HCT116 (cell line): ENCODE measurements at regions not wholly inside any gene's neighbourhood (a gene's known extent, or its start where the extent isn't known, plus 50 kb on each side); places are given as distances from the start of the nearest gene placed in this dataset.

Experiments used
- ATAC-seq: fragments of 200-7000 bp; cut with Tn5 transposase; 2 replicates; pipeline ENCODE4 v1.9.1; 2020; ENCODE audit warnings: mild to moderate bottlenecking, moderate library complexity
- BruUV-seq: library from RNA; stranded (reverse); fragments of 400-500 nt; replicated peaks from 2 replicates; lab custom pipeline; 2021; lab: Mats Ljungman, UMichigan
- CTCF ChIA-PET: fragments of 300-600 bp; sonication (Branson Sonifier 250); formaldehyde crosslinking; loops from one replicate; lab custom pipeline; 2021; ENCODE audit warnings: antibody characterized with exemption; lab: Charles Lee
- POLR2A ChIA-PET: fragments of 300-600, 350-600 bp; sonication (Branson Sonifier 250); formaldehyde crosslinking; loops from one replicate; lab custom pipeline; 2021; ENCODE audit warnings: antibody characterized with exemption; lab: Charles Lee
- RAD21 ChIA-PET, 2 experiments: fragments of 300-600 bp; sonication (Branson Sonifier 250); formaldehyde crosslinking; loops; one replicate each; lab custom pipeline; 2023; ENCODE audit warnings: low total read pairs in 2 of 2; ENCODE audit not compliant: uncharacterized antibody in 2 of 2, unreplicated experiment in 2 of 2, low non-redundant PET in 1 of 2; lab: Charles Lee
- DNase-seq: peaks from one replicate; pipeline ENCODE4 v3.0.0-alpha.2; 2010; ENCODE audit warnings: low read depth, low spot score
- H2AFZ ChIP-seq: fragments of 200-600 bp; shearing (Covaris generic), sonication (generic); 2 replicates; pipeline ENCODE4 v1.6.1; 2017; ENCODE audit warnings: low read depth, mixed run types, mixed read lengths, antibody characterized with exemption, low read length; ENCODE audit not compliant: poor library complexity, severe bottlenecking
- H3K27ac ChIP-seq: 2 replicates; pipeline ENCODE4 v1.5.1; 2012; ENCODE audit warnings: low read depth, low read length
- H3K27me3 ChIP-seq: fragments of 200-600 bp; sonication (generic); 2 replicates; pipeline ENCODE4 v1.6.1; 2016; ENCODE audit warnings: mixed run types, low read length, mixed read lengths; ENCODE audit not compliant: insufficient read depth
- H3K36me3 ChIP-seq, 2 experiments: fragments of 200-500 bp in 1 of 2; fragments of 200-600 bp in 1 of 2; sonication (Bioruptor generic) in 1 of 2; sonication (generic) in 1 of 2; 2 replicates each; pipeline versions ENCODE4 v1.5.1 to v1.6.1; 2014 to 2016; ENCODE audit warnings: low read length in 2 of 2, inconsistent platforms in 1 of 2, mixed read lengths in 1 of 2, mixed run types in 1 of 2; ENCODE audit not compliant: insufficient read depth in 2 of 2, control insufficient read depth in 1 of 2
- H3K4me1 ChIP-seq, 2 experiments: fragments of 200-600 bp in 1 of 2; sonication (generic) in 1 of 2; 2 replicates each; pipeline versions ENCODE4 v1.5.1 to v1.6.1; 2012 to 2017; ENCODE audit warnings: low read length in 2 of 2, inconsistent platforms in 1 of 2, mild to moderate bottlenecking in 1 of 2, mixed read lengths in 1 of 2, mixed run types in 1 of 2, moderate library complexity in 1 of 2; ENCODE audit not compliant: insufficient read depth in 2 of 2, control insufficient read depth in 1 of 2
- H3K4me2 ChIP-seq: fragments of 200-600 bp; sonication (generic); 2 replicates; pipeline ENCODE4 v1.6.1; 2017; ENCODE audit warnings: mixed run types, low read length, mixed read lengths
- H3K4me3 ChIP-seq, 2 experiments: fragments of 200-600 bp in 1 of 2; sonication (generic) in 1 of 2; replicated peaks in 1 of 2; 2 replicates each; pipeline ENCODE4 v1.5.1; 2011 to 2016; ENCODE audit warnings: low read length in 2 of 2, control low read depth in 1 of 2, low read depth in 1 of 2, mild to moderate bottlenecking in 1 of 2, mixed read lengths in 1 of 2, mixed run types in 1 of 2
- H3K79me2 ChIP-seq: fragments of 200-600 bp; sonication (generic); 2 replicates; pipeline ENCODE4 v1.6.1; 2017; ENCODE audit warnings: mild to moderate bottlenecking, mixed run types, low read length, moderate library complexity, mixed read lengths; ENCODE audit not compliant: insufficient read depth
- H3K9ac ChIP-seq: fragments of 200-600 bp; sonication (generic); 2 replicates; pipeline ENCODE4 v1.6.1; 2016; ENCODE audit warnings: low read length, mixed read lengths
- H3K9me2 ChIP-seq: fragments of 200-600 bp; sonication (generic), shearing (Covaris generic); 2 replicates; pipeline ENCODE4 v1.6.1; 2017; ENCODE audit warnings: mixed run types, mild to moderate bottlenecking, moderate library complexity; ENCODE audit not compliant: insufficient read depth
- H3K9me3 ChIP-seq, 2 experiments: fragments of 200-500 bp in 1 of 2; fragments of 200-600 bp in 1 of 2; sonication (Bioruptor generic) in 1 of 2; sonication (generic) in 1 of 2; 2 replicates each; pipeline ENCODE4 v1.6.1; 2014 to 2017; ENCODE audit warnings: low read length in 2 of 2, mixed read lengths in 2 of 2, inconsistent platforms in 1 of 2, low read depth in 1 of 2, mild to moderate bottlenecking in 1 of 2, mixed run types in 1 of 2, moderate library complexity in 1 of 2; ENCODE audit not compliant: control insufficient read depth in 1 of 2, insufficient read depth in 1 of 2
- H4K20me1 ChIP-seq: fragments of 200-600 bp; sonication (generic), shearing (Covaris generic); 2 replicates; pipeline ENCODE4 v1.6.1; 2017; ENCODE audit warnings: mixed run types, mild to moderate bottlenecking, moderate library complexity; ENCODE audit not compliant: insufficient read depth
- CBX3 ChIP-seq: IDR thresholded peaks from 2 replicates; pipeline ENCODE4 v1.6.1; 2012; ENCODE audit warnings: low read depth
- CEBPB ChIP-seq: IDR thresholded peaks from 2 replicates; pipeline ENCODE4 v1.6.1; 2012; ENCODE audit warnings: low read depth
- EGR1 ChIP-seq: IDR thresholded peaks from 2 replicates; pipeline ENCODE4 v1.6.1; 2012; ENCODE audit warnings: low read depth
- ELF1 ChIP-seq: IDR thresholded peaks from 2 replicates; pipeline ENCODE4 v1.6.1; 2012; ENCODE audit warnings: low read depth, borderline replicate concordance
- FOSL1 ChIP-seq: IDR thresholded peaks from 2 replicates; pipeline ENCODE4 v1.6.1; 2012; ENCODE audit warnings: low read depth
- JUND ChIP-seq: IDR thresholded peaks from 2 replicates; pipeline ENCODE4 v1.6.1; 2012
- MAX ChIP-seq: IDR thresholded peaks from 2 replicates; pipeline ENCODE4 v1.6.1; 2012
- POLR2A ChIP-seq: IDR thresholded peaks from 2 replicates; pipeline ENCODE4 v1.7.0; 2011; ENCODE audit warnings: borderline replicate concordance; ENCODE audit not compliant: insufficient read depth, insufficient read length; ENCODE audit errors: extremely low read depth
- RAD21 ChIP-seq: IDR thresholded peaks from 2 replicates; pipeline ENCODE4 v1.6.1; 2012; ENCODE audit warnings: low read depth, mild to moderate bottlenecking
- SP1 ChIP-seq: IDR thresholded peaks from 2 replicates; pipeline ENCODE4 v1.6.1; 2012; ENCODE audit warnings: low read depth
- SRF ChIP-seq: IDR thresholded peaks from 2 replicates; pipeline ENCODE4 v1.6.1; 2012; ENCODE audit warnings: low read depth
- TCF7L2 ChIP-seq: IDR thresholded peaks from 2 replicates; pipeline ENCODE4 v1.7.0; 2011; ENCODE audit warnings: borderline replicate concordance, inconsistent platforms; ENCODE audit not compliant: insufficient read depth, insufficient read length; ENCODE audit errors: extremely low read depth
- YY1 ChIP-seq: IDR thresholded peaks from 2 replicates; pipeline ENCODE4 v1.6.1; 2011; ENCODE audit warnings: low read length, low read depth, moderate library complexity, mild to moderate bottlenecking; ENCODE audit not compliant: insufficient replicate concordance; ENCODE audit errors: extremely low read depth
- ZFX ChIP-seq: fragments of 450-650 bp; IDR thresholded peaks from 2 replicates; pipeline ENCODE4 v1.6.1; 2017
- ZNF274 ChIP-seq: fragments of 200-500 bp; sonication (Bioruptor generic); IDR thresholded peaks from 2 replicates; pipeline ENCODE4 v1.6.1; 2014; ENCODE audit warnings: mild to moderate bottlenecking, low read depth, low read length, inconsistent platforms
- intact Hi-C: fragments of 100-400 bp; cut with micrococcal nuclease; formaldehyde crosslinking; loops from 2 replicates; pipeline ENCODE4 v1.10.0; 2022
- TF ChIP-seq, protein P1 (sequence below): IDR thresholded peaks from 2 replicates; pipeline ENCODE4 v1.6.1; 2012; ENCODE audit warnings: low read depth

DNA sequence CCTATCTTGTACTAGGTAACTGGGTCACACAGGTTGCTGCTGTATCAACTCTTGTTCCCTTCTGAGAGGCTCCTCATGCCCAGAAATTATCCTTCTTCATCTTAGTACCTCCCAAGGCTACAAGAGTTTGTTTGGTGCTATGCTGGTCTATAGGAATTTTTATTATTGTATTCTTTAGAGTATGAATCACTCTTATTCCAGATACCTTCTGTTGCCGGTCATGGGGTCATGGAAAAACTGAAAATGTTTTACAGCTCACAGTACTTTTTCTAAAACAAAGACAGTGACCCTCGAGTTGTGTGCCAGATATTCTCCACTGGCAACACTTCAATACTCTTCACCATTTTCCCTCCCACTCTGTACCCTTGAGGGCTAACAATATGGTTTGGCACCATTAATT, 1598.0 kb upstream of the TMEM132C start:
- H3K4me1 ChIP-seq = no peaks in the 10 kb centered on the region
- no peak overlapping the region for H3K9ac ChIP-seq
- intact Hi-C loops = no loop called here

DNA sequence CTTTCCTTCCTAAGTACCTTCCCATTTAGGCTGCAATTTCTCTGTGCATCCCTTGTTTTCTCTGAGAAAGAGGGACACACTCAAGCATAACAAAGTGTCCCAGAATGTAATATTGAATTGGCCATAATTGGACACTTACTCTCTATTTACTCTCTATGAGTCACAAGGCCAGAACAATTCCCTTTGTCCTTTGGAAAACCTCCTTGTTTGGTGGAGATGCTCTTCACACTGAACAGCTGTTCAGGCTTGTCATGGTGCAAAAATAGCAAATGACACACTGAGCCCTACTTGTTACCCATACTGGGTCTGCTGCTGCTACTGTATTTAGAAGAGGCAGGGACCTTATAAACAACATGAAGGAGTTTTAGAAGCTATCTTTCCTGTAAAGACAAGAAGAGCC, 1590.5 kb upstream of the TMEM132C start:
- H3K9me3 ChIP-seq = no peaks in the 10 kb centered on the region; a peak in 1 of 4 replicates
- DNase-seq (no peak), ATAC-seq (no peak)
- H3K36me3 ChIP-seq = no peaks in the 10 kb centered on the region
- H3K79me2 ChIP-seq = no peaks in the 10 kb centered on the region
- TF ChIP-seq CBX3 (no peak), TCF7L2 (no peak), RAD21 (no peak), ZFX (no peak), YY1 (no peak), SP1 (no peak), ZNF274 (no peak), FOSL1 (no peak), MAX (no peak), JUND (no peak), ELF1 (no peak), EGR1 (no peak), POLR2A (no peak)
- TF ChIP-seq, protein P1, sequence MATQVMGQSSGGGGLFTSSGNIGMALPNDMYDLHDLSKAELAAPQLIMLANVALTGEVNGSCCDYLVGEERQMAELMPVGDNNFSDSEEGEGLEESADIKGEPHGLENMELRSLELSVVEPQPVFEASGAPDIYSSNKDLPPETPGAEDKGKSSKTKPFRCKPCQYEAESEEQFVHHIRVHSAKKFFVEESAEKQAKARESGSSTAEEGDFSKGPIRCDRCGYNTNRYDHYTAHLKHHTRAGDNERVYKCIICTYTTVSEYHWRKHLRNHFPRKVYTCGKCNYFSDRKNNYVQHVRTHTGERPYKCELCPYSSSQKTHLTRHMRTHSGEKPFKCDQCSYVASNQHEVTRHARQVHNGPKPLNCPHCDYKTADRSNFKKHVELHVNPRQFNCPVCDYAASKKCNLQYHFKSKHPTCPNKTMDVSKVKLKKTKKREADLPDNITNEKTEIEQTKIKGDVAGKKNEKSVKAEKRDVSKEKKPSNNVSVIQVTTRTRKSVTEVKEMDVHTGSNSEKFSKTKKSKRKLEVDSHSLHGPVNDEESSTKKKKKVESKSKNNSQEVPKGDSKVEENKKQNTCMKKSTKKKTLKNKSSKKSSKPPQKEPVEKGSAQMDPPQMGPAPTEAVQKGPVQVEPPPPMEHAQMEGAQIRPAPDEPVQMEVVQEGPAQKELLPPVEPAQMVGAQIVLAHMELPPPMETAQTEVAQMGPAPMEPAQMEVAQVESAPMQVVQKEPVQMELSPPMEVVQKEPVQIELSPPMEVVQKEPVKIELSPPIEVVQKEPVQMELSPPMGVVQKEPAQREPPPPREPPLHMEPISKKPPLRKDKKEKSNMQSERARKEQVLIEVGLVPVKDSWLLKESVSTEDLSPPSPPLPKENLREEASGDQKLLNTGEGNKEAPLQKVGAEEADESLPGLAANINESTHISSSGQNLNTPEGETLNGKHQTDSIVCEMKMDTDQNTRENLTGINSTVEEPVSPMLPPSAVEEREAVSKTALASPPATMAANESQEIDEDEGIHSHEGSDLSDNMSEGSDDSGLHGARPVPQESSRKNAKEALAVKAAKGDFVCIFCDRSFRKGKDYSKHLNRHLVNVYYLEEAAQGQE = no peak
- H3K4me1 ChIP-seq = no peaks in the 10 kb centered on the region
- intact Hi-C loops = no loop called here
- no TSS peak for BruUV-seq
- no peaks in the 10 kb centered on the region for H4K20me1 ChIP-seq
- no peak overlapping the region for H3K9ac ChIP-seq
- no peak overlapping the region for H3K27ac ChIP-seq
- H3K4me2 ChIP-seq = no peak overlapping the region
- POLR2A ChIA-PET = no interaction called here
- H3K4me3 ChIP-seq = no peak overlapping the region
- no peaks in the 10 kb centered on the region for H3K9me2 ChIP-seq
- no peak overlapping the region for H2AFZ ChIP-seq
- RAD21 ChIA-PET = no interaction called here
- no peaks in the 10 kb centered on the region for H3K27me3 ChIP-seq
- CTCF ChIA-PET = no interaction called here

More for the DNA sequence above, 1598.0 kb upstream of the TMEM132C start:
- Histone ChIP-seq H3K9me3 (no peaks in the 10 kb centered on the region; a peak in 1 of 4 replicates), H3K4me2 (no peak overlapping the region), H2AFZ (no peak overlapping the region), H3K9me2 (no peaks in the 10 kb centered on the region), H3K27ac (no peak overlapping the region), H3K27me3 (no peaks in the 10 kb centered on the region), H3K4me3 (no peak overlapping the region)
- BruUV-seq = no TSS peak
- POLR2A ChIA-PET = no interaction called here
- DNase-seq = no peak
- no peak for TF ChIP-seq YY1
- no peak for TF ChIP-seq POLR2A
- TF ChIP-seq CBX3 = no peak
- no peak for TF ChIP-seq SRF
- TF ChIP-seq ZFX = no peak
- TF ChIP-seq MAX = no peak
- TF ChIP-seq CEBPB = no peak
- TF ChIP-seq EGR1 = no peak
- no peak for TF ChIP-seq SP1
- TF ChIP-seq, all 23 proteins: peak for 0
- no peaks in the 10 kb centered on the region for H3K79me2 ChIP-seq
- no peaks in the 10 kb centered on the region for H4K20me1 ChIP-seq
- RAD21 ChIA-PET = no interaction called here
- no peak for ATAC-seq
- no peaks in the 10 kb centered on the region for H3K36me3 ChIP-seq
- CTCF ChIA-PET = no interaction called here
